Osteocyte (in vitro differentiated cells): ENCODE measurements at regions not wholly inside any gene's neighbourhood (a gene's known extent, or its start where the extent isn't known, plus 50 kb on each side); places are given as distances from the start of the nearest gene placed in this dataset.

ENCODE experiments used
- DNase-seq: peaks from one replicate; pipeline ENCODE4 v3.0.0; 2021; ENCODE audit warnings: mixed read lengths; ENCODE audit not compliant: unreplicated experiment; ENCODE audit errors: extremely low spot score
- H3K27ac Mint-ChIP-seq: one replicate; pipeline ENCODE4 v1.8.0; 2021; ENCODE audit warnings: mild to moderate bottlenecking, mixed read lengths; ENCODE audit not compliant: unreplicated experiment
- H3K27me3 Mint-ChIP-seq: one replicate; pipeline ENCODE4 v1.8.0; 2021; ENCODE audit warnings: mixed read lengths; ENCODE audit not compliant: unreplicated experiment
- H3K36me3 Mint-ChIP-seq: one replicate; pipeline ENCODE4 v1.8.0; 2021; ENCODE audit warnings: mixed read lengths; ENCODE audit not compliant: unreplicated experiment
- H3K4me1 Mint-ChIP-seq: one replicate; pipeline ENCODE4 v1.8.0; 2021; ENCODE audit warnings: mixed read lengths; ENCODE audit not compliant: unreplicated experiment
- H3K4me3 Mint-ChIP-seq: one replicate; pipeline ENCODE4 v1.8.0; 2021; ENCODE audit warnings: mild to moderate bottlenecking, moderate library complexity, mixed read lengths; ENCODE audit not compliant: unreplicated experiment
- H3K9me3 Mint-ChIP-seq: one replicate; pipeline ENCODE4 v1.8.0; 2021; ENCODE audit warnings: mixed read lengths; ENCODE audit not compliant: unreplicated experiment
- TF ChIP-seq, protein P1 (sequence below): fragments of 200-600 bp; sonication (generic); IDR thresholded peaks from 2 replicates; pipeline ENCODE4 v1.5.0; 2021; ENCODE audit warnings: antibody characterized with exemption, mild to moderate bottlenecking, moderate library complexity

DNA sequence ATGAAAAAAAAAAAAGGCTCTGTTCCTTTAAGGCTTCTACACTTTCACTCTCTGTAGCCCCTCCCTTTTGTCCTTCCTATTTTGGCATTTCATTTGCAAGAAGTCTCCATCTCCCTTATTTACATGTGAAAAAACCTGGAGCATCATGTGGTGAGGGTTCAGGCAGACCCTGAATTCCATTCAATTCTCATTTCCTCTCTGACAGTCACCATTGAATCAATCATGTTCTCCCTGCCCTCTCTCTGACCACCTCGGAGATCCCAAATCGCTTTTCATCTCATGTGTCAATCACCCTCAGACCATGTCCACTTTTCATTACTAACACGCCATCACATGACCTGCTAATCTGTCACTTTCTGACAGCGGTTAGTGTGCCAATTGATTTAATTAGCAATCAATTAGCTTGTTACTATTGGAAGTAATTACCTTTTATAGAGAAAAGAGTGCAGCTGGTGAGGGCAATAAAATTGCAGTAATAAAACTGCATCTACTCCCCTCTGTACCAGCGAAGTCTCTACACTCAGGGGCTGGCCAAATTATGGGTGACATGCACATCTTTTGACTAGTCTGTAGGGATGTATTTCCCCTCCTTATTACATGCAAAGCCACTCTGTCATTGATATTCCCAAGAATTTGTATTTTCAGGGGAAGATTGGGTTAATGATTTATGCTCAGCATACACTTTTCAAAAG lies 317.4 kb downstream of the EN1 start:
- Mint-ChIP-seq H3K27ac (no peak overlapping the region), H3K27me3 (no peaks in the 10 kb centered on the region), H3K4me3 (no peak overlapping the region), H3K4me1 (no peaks in the 10 kb centered on the region), H3K9me3 (peaks cover 9% of the 10 kb centered on the region), H3K36me3 (no peaks in the 10 kb centered on the region)
- TF ChIP-seq, protein P1, sequence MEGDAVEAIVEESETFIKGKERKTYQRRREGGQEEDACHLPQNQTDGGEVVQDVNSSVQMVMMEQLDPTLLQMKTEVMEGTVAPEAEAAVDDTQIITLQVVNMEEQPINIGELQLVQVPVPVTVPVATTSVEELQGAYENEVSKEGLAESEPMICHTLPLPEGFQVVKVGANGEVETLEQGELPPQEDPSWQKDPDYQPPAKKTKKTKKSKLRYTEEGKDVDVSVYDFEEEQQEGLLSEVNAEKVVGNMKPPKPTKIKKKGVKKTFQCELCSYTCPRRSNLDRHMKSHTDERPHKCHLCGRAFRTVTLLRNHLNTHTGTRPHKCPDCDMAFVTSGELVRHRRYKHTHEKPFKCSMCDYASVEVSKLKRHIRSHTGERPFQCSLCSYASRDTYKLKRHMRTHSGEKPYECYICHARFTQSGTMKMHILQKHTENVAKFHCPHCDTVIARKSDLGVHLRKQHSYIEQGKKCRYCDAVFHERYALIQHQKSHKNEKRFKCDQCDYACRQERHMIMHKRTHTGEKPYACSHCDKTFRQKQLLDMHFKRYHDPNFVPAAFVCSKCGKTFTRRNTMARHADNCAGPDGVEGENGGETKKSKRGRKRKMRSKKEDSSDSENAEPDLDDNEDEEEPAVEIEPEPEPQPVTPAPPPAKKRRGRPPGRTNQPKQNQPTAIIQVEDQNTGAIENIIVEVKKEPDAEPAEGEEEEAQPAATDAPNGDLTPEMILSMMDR: no peak
- no peak for DNase-seq

DNA sequence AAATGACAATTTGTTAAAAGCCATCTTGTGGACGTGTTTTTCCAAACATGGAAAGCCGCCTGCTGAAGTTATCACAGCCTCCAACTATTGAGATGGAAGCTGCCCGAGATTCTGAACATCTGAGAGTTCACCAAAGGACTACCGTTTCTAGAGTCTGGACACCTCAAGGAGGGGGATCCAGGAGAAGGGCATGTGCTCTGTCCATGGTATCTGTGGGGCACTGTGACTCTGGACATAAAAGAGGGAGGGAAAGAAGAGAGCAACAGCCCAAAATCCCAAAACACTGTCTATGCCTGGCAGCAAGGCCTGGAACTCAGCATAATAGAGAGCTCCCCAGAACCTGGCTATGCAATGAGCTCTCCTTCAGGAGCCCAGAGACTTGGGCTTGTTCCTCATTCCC lies 319.9 kb downstream of the EN1 start:
- TF ChIP-seq, protein P1: no peak
- Mint-ChIP-seq H3K4me3 (no peak overlapping the region), H3K27me3 (no peaks in the 10 kb centered on the region), H3K27ac (no peak overlapping the region), H3K4me1 (no peaks in the 10 kb centered on the region), H3K9me3 (peaks cover 11% of the 10 kb centered on the region), H3K36me3 (no peaks in the 10 kb centered on the region)
- DNase-seq: no peak

DNA sequence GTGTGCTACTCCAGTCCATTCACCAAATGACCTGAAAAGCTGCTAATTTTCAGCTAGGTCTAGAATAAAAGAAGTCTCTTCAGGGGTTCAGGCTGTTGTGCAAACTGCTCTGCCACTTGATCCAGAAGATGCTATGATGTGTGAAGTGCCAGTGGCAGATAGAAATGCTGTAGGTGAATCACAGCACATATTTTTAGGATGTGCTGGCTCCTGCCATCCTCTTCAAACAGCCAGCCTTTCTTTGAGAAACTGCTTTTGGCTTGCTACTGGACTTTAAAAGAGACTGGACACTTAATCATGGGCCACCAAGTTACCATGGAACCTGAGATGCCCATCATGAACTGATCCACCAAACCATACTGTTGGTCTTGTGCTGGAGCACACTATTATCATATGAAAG lies 322.1 kb downstream of the EN1 start:
- Mint-ChIP-seq H3K4me1 (no peaks in the 10 kb centered on the region), H3K27me3 (no peaks in the 10 kb centered on the region), H3K4me3 (no peak overlapping the region), H3K36me3 (no peaks in the 10 kb centered on the region), H3K27ac (no peak overlapping the region), H3K9me3 (peaks cover 23% of the 10 kb centered on the region)
- DNase-seq: no peak
- TF ChIP-seq, protein P1: no peak

DNA sequence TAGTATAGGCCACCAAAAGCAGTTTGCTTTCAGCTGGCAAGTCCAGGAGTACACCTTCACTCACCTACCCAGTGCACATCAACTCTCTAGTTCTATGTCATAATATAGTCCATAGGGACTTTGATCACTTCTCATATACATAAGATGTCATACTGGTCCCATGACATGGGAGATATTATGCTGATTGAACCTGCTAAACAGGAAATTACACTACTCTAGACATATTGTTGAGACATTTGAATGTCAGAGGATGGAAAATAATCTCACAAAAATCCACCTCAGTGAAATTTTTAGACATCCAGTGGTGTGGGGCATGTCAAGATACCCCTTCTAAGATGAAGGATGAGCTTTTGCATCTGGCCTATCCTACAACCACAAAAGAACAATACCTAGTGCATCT lies 322.5 kb downstream of the EN1 start:
- H3K9me3 Mint-ChIP-seq: peaks cover 24% of the 10 kb centered on the region
- H3K36me3 Mint-ChIP-seq: no peaks in the 10 kb centered on the region
- DNase-seq: no peak
- H3K4me1 Mint-ChIP-seq: no peaks in the 10 kb centered on the region
- no peaks in the 10 kb centered on the region for H3K27me3 Mint-ChIP-seq
- no peak overlapping the region for H3K4me3 Mint-ChIP-seq
- no peak overlapping the region for H3K27ac Mint-ChIP-seq
- TF ChIP-seq, protein P1: no peak

- no peak overlapping the region for H3K27ac Mint-ChIP-seq
- no peak overlapping the region for H3K4me3 Mint-ChIP-seq
- H3K36me3 Mint-ChIP-seq: no peaks in the 10 kb centered on the region
- TF ChIP-seq, protein P1: no peak
- H3K27me3 Mint-ChIP-seq: no peaks in the 10 kb centered on the region
- no peak for DNase-seq
- no peaks in the 10 kb centered on the region for H3K4me1 Mint-ChIP-seq
- peaks cover 24% of the 10 kb centered on the region for H3K9me3 Mint-ChIP-seq
Measured at GRCh38 chr2:118523761-118524160, 323.7 kb downstream of the EN1 start.
